ENCODE measurements at regions not wholly inside any gene's neighbourhood (a gene's known extent, or its start where the extent isn't known, plus 50 kb on each side); places are given as distances from the start of the nearest gene placed in this dataset.

DNA sequence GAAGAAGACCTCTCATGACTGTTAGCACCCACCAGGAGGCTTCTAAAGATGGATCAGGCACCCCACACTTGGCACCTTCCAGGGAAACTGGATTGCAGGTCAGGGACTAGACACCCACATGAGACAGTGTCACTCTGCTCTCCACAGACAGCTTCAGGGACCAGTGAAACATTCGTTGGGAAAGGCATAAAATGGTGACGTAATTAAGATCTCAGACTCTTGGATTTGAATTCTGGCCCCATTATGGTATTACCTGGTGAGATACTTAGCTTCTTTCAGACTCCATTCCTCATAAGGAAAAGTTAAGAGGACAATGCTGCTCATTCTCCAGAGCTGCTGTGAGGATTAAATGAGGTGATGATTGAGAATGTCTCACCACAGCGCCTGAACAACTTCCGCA lies 261.1 kb downstream of the ARRDC4 start:
- TF ChIP-seq POLR2AphosphoS5 (IDR thresholded peaks at IDR 0.05; ENCODE audit: low read depth) (no peak), GABPA (IDR thresholded peaks at IDR 0.05; ENCODE audit: low read depth) (no peak), SPI1 (IDR thresholded peaks at IDR 0.05; ENCODE audit: borderline replicate concordance, low read depth) (no peak)
- TF ChIP-seq, protein P1, sequence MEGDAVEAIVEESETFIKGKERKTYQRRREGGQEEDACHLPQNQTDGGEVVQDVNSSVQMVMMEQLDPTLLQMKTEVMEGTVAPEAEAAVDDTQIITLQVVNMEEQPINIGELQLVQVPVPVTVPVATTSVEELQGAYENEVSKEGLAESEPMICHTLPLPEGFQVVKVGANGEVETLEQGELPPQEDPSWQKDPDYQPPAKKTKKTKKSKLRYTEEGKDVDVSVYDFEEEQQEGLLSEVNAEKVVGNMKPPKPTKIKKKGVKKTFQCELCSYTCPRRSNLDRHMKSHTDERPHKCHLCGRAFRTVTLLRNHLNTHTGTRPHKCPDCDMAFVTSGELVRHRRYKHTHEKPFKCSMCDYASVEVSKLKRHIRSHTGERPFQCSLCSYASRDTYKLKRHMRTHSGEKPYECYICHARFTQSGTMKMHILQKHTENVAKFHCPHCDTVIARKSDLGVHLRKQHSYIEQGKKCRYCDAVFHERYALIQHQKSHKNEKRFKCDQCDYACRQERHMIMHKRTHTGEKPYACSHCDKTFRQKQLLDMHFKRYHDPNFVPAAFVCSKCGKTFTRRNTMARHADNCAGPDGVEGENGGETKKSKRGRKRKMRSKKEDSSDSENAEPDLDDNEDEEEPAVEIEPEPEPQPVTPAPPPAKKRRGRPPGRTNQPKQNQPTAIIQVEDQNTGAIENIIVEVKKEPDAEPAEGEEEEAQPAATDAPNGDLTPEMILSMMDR (IDR thresholded peaks at IDR 0.05; ENCODE audit: insufficient read depth, low read length) = no peak
- TF ChIP-seq, protein P2, sequence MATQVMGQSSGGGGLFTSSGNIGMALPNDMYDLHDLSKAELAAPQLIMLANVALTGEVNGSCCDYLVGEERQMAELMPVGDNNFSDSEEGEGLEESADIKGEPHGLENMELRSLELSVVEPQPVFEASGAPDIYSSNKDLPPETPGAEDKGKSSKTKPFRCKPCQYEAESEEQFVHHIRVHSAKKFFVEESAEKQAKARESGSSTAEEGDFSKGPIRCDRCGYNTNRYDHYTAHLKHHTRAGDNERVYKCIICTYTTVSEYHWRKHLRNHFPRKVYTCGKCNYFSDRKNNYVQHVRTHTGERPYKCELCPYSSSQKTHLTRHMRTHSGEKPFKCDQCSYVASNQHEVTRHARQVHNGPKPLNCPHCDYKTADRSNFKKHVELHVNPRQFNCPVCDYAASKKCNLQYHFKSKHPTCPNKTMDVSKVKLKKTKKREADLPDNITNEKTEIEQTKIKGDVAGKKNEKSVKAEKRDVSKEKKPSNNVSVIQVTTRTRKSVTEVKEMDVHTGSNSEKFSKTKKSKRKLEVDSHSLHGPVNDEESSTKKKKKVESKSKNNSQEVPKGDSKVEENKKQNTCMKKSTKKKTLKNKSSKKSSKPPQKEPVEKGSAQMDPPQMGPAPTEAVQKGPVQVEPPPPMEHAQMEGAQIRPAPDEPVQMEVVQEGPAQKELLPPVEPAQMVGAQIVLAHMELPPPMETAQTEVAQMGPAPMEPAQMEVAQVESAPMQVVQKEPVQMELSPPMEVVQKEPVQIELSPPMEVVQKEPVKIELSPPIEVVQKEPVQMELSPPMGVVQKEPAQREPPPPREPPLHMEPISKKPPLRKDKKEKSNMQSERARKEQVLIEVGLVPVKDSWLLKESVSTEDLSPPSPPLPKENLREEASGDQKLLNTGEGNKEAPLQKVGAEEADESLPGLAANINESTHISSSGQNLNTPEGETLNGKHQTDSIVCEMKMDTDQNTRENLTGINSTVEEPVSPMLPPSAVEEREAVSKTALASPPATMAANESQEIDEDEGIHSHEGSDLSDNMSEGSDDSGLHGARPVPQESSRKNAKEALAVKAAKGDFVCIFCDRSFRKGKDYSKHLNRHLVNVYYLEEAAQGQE (IDR thresholded peaks at IDR 0.05; ENCODE audit: insufficient replicate concordance, low read depth) = no peak
- no peak for DNase-seq (ENCODE audit: low read depth in 1 of 2, low spot score in 1 of 2)
- H3K4me3 ChIP-seq (replicated peaks; ENCODE audit: insufficient read depth, low read length) = no peak overlapping the region
- no peak overlapping the region for H3K27ac ChIP-seq (replicated peaks)
- no peaks in the 10 kb centered on the region for H3K27me3 ChIP-seq (ENCODE audit: insufficient read depth, poor library complexity, severe bottlenecking)

DNA sequence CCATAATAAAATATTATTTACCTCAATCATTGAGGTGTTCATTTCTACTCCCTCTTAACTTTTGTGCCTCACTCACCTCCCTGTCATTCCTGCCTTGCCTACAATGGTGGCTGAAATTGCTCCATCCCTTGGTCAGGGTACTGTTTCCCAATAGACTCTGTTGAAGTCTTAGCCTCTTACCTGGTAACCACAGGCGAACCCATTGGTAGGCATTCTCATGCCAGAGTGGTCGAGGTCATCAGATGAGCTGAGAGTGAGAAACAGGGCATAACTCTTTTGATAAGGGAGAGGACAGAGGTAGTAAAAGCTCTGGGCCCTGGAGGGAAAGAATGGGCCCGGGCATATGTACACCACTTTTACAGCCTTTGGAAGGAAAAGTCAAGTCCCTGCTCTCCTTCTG lies 265.6 kb downstream of the ARRDC4 start:
- TF ChIP-seq, protein P1 (IDR thresholded peaks at IDR 0.05; ENCODE audit: insufficient read depth, low read length) = no peak
- TF ChIP-seq POLR2AphosphoS5 (IDR thresholded peaks at IDR 0.05; ENCODE audit: low read depth) = no peak
- TF ChIP-seq SPI1 (IDR thresholded peaks at IDR 0.05; ENCODE audit: borderline replicate concordance, low read depth) = no peak
- no peak for TF ChIP-seq GABPA (IDR thresholded peaks at IDR 0.05; ENCODE audit: low read depth)
- TF ChIP-seq, protein P2 (IDR thresholded peaks at IDR 0.05; ENCODE audit: insufficient replicate concordance, low read depth) = no peak
- H3K27ac ChIP-seq (replicated peaks) = no peak overlapping the region
- H3K4me3 ChIP-seq (replicated peaks; ENCODE audit: insufficient read depth, low read length) = no peak overlapping the region
- H3K27me3 ChIP-seq (ENCODE audit: insufficient read depth, poor library complexity, severe bottlenecking) = no peaks in the 10 kb centered on the region
- no peak for DNase-seq (ENCODE audit: low read depth in 1 of 2, low spot score in 1 of 2)

DNA sequence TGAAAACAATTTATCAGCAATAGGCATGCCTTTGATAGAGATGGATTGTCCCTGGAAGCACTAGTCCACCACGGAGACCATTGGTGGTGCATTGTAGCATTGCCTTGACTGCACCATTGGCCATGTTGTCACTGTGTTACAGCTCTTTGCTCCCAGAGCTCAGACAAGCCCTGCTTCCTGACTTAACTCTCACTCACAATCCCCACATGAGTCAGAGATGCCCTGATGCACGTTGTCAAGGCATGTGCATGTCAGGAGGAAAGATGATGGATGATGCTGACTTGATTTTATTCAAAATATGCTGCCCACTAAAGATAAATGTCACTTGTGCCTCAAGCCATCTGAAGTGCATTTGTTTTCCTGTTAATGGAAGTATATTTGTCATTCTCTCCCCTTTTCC lies 266.1 kb downstream of the ARRDC4 start:
- H3K4me3 ChIP-seq (replicated peaks; ENCODE audit: insufficient read depth, low read length) = no peak overlapping the region
- H3K27ac ChIP-seq (replicated peaks) = no peak overlapping the region
- H3K27me3 ChIP-seq (ENCODE audit: insufficient read depth, poor library complexity, severe bottlenecking) = no peaks in the 10 kb centered on the region
- no peak for DNase-seq (ENCODE audit: low read depth in 1 of 2, low spot score in 1 of 2)
- no peak for TF ChIP-seq SPI1 (IDR thresholded peaks at IDR 0.05; ENCODE audit: borderline replicate concordance, low read depth)
- TF ChIP-seq, protein P1 (IDR thresholded peaks at IDR 0.05; ENCODE audit: insufficient read depth, low read length) = no peak

DNA sequence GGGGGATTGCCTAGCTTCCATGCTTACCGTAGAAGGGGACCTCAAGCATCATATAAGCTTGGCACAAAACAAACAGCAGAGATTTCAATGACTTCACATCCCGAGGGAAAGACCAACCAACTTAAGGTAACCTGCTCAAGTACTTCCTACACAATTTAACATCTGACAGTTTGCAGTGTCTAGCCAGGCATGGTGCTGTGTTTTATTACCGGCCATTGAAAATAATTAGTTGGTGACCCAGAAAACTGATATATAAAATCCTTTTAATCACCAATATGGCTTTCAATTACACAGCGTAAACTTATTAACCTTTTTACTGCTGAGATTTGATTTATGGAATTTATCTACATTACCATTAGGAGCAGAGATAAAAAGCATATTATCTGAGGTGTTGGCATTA lies 268.3 kb downstream of the ARRDC4 start:
- H3K27me3 ChIP-seq (ENCODE audit: insufficient read depth, poor library complexity, severe bottlenecking) = no peaks in the 10 kb centered on the region
- TF ChIP-seq GABPA (IDR thresholded peaks at IDR 0.05; ENCODE audit: low read depth) (no peak), SPI1 (IDR thresholded peaks at IDR 0.05; ENCODE audit: borderline replicate concordance, low read depth) (no peak), POLR2AphosphoS5 (IDR thresholded peaks at IDR 0.05; ENCODE audit: low read depth) (no peak)
- TF ChIP-seq, protein P1 (IDR thresholded peaks at IDR 0.05; ENCODE audit: insufficient read depth, low read length) = no peak
- TF ChIP-seq, protein P2 (IDR thresholded peaks at IDR 0.05; ENCODE audit: insufficient replicate concordance, low read depth) = no peak

More for the DNA sequence above, 268.3 kb downstream of the ARRDC4 start:
- no peak overlapping the region for H3K27ac ChIP-seq (replicated peaks)
- H3K4me3 ChIP-seq (replicated peaks; ENCODE audit: insufficient read depth, low read length) = no peak overlapping the region
- no peak for DNase-seq (ENCODE audit: low read depth in 1 of 2, low spot score in 1 of 2)
